ENCODE measurements at regions not wholly inside any gene's neighbourhood (a gene's known extent, or its start where the extent isn't known, plus 50 kb on each side); places are given as distances from the start of the nearest gene placed in this dataset.
A peak's percentile ranks its signal among the peaks of the same experiment; 100 is the strongest.

DNA sequence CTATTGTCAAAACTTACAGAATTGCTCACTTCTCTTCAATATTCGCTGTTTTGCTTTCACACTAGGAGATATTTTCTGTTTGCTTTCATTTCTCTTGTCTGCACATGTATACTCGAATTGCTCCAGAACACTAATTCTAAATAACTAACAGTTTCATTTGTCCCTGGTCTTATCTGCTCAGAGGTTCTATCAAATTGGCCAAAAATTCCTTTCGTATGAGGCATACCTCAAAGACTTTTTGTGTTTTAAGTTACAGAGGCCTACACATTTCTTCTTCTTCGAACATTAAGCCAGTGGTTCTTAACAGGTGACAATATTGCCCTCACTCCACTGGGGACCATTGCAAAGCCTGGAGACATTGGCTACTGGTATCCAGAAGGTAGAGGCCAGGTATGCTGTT is 1314.6 kb downstream of the EFNB2 start:
- no peak overlapping the region for H3K27ac ChIP-seq
- no peak for DNase-seq
- H3K9me3 ChIP-seq (ENCODE audit: severe bottlenecking): no peaks in the 10 kb centered on the region
- TF ChIP-seq, protein P1, sequence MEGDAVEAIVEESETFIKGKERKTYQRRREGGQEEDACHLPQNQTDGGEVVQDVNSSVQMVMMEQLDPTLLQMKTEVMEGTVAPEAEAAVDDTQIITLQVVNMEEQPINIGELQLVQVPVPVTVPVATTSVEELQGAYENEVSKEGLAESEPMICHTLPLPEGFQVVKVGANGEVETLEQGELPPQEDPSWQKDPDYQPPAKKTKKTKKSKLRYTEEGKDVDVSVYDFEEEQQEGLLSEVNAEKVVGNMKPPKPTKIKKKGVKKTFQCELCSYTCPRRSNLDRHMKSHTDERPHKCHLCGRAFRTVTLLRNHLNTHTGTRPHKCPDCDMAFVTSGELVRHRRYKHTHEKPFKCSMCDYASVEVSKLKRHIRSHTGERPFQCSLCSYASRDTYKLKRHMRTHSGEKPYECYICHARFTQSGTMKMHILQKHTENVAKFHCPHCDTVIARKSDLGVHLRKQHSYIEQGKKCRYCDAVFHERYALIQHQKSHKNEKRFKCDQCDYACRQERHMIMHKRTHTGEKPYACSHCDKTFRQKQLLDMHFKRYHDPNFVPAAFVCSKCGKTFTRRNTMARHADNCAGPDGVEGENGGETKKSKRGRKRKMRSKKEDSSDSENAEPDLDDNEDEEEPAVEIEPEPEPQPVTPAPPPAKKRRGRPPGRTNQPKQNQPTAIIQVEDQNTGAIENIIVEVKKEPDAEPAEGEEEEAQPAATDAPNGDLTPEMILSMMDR (IDR thresholded peaks at IDR 0.05; ENCODE audit: low read depth, low read length): no peak
- no peak overlapping the region for H3K4me3 ChIP-seq (ENCODE audit: low read depth, low read length)
- no peaks in the 10 kb centered on the region for H3K27me3 ChIP-seq (ENCODE audit: insufficient read depth, low read depth, severe bottlenecking)
- H3K36me3 ChIP-seq: no peaks in the 10 kb centered on the region

DNA sequence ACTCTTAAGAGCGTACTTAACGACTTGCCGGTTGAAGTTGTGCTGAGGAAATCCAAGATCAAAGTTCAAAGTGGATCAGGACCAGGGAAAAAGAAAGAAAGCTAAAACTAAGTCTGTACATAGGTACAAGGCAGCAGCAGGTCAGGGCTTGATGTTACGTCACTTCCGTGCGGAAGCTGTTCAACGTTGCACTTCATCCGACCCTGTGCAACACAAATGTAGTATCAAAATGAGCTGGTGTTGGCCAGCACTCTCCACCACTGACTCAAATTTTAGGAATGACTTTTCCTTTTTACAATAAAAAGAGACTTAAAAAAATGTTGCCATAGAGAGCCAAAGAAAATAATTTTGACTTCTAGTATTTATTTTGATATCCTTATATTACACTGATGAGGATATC is 1315.4 kb downstream of the EFNB2 start:
- no peaks in the 10 kb centered on the region for H3K27me3 ChIP-seq (ENCODE audit: insufficient read depth, low read depth, severe bottlenecking)
- H3K9me3 ChIP-seq (ENCODE audit: severe bottlenecking): no peaks in the 10 kb centered on the region
- no peak overlapping the region for H3K4me3 ChIP-seq (ENCODE audit: low read depth, low read length)
- no peak for DNase-seq
- TF ChIP-seq, protein P1 (IDR thresholded peaks at IDR 0.05; ENCODE audit: low read depth, low read length): no peak
- no peaks in the 10 kb centered on the region for H3K36me3 ChIP-seq
- no peak overlapping the region for H3K27ac ChIP-seq

DNA sequence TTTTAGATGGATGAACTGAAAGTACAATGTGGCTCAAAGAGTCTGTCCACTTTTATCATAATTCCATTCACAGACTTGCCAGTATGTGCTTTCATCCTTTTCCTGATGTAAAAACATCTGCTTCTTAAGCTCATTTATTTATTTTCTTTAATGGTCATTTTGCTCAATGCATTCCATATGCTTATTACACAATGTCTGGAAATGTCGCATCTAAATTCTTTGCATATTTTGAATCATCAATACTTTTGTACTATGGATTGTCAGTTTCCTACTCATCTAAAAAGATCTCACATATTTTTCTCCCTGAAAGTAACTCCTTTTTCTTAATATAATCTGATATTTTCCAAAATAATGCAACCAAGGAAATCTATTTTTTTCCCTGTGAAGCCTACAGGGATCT is 1315.8 kb downstream of the EFNB2 start:
- no peaks in the 10 kb centered on the region for H3K27me3 ChIP-seq (ENCODE audit: insufficient read depth, low read depth, severe bottlenecking)

DNA sequence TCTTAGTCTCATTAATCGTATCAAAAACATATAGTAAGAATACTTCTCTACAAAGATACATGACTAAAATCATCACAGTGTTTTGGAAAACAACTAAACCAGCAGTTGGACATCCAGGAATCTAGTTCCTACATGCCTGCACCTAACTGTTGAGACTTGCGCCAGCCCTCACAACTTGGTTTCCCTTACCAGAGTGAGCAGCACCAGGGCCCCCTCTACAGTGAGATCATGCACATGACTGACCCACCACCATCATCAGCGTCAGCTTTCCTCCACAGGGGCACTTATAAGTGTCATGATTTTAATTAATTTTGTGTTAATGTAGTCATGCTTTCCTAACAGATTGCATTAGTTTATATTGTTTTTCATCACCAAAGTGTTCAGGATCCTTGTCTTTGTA is 1322.0 kb downstream of the EFNB2 start:
- Histone ChIP-seq H3K27ac (no peak overlapping the region), H3K27me3 (ENCODE audit: insufficient read depth, low read depth, severe bottlenecking) (no peaks in the 10 kb centered on the region), H3K9me3 (ENCODE audit: severe bottlenecking) (no peaks in the 10 kb centered on the region), H3K36me3 (no peaks in the 10 kb centered on the region), H3K4me3 (ENCODE audit: low read depth, low read length) (no peak overlapping the region)
- DNase-seq: no peak
- TF ChIP-seq, protein P1 (IDR thresholded peaks at IDR 0.05; ENCODE audit: low read depth, low read length): peak; percentile 29; the same call in 1 of the 2 replicates

More for the DNA sequence above, 1315.8 kb downstream of the EFNB2 start:
- Histone ChIP-seq H3K27ac (no peak overlapping the region), H3K9me3 (ENCODE audit: severe bottlenecking) (no peaks in the 10 kb centered on the region), H3K36me3 (no peaks in the 10 kb centered on the region), H3K4me3 (ENCODE audit: low read depth, low read length) (no peak overlapping the region)
- DNase-seq: no peak
- TF ChIP-seq, protein P1 (IDR thresholded peaks at IDR 0.05; ENCODE audit: low read depth, low read length): no peak

DNA sequence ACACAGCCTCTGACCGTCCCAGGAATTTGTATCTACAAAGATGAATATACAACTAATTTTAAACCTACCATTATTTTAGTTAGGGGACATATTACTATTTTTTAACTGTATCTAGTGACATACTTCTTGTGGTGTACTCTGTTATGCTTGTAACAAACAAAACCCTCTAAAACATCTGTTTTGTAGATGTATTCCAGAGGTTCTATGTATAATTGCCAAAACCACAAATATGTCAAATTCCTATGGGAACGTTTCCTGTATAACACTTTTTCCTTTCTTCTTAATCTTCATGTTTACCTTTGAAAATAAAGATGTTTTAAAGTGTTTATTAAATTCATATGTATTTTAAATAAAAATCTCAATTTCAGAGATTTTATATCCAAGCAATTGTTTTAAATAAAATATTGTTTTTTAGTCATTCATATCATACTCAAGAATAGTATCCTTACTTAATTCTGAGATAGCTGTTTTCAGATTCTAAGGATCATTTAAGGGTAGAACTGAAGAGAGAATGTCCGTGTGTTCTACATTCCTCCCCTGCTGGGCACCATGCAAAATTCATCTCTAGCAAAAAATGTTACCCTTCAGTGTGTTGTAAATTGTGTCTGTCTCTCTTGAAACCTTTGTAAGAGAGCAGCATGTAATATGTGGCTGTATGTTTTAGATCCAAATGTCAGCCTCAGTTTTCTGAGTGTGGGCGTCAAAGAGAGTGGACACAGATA is 1327.7 kb downstream of the EFNB2 start:
- H3K9me3 ChIP-seq (ENCODE audit: severe bottlenecking): no peaks in the 10 kb centered on the region
- H3K27ac ChIP-seq: no peak overlapping the region
- no peak for DNase-seq
- H3K36me3 ChIP-seq: no peaks in the 10 kb centered on the region
- H3K4me3 ChIP-seq (ENCODE audit: low read depth, low read length): no peak overlapping the region
- TF ChIP-seq, protein P1 (IDR thresholded peaks at IDR 0.05; ENCODE audit: low read depth, low read length): 0 out of 2 replicates have a peak, but pooled peaks have one; percentile 4
- no peaks in the 10 kb centered on the region for H3K27me3 ChIP-seq (ENCODE audit: insufficient read depth, low read depth, severe bottlenecking)

DNA sequence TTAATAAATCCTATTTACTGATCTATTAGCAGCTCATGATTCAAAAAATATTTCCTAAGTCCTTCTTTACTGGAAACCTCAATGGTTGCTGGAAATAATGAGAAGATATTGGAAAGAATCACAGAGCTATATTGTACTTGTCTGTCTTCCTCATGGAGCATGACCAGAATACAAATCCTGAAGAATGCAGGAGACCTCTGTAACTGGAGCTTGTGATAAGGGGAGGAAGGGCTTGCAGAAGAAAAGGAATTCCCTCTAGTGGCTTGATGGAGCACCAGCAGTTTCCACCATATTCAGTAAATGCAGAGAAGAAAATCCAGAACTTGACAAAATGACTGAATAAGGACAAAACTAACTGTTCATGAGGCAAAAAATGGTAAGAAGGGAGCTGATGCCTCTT is 1333.1 kb downstream of the EFNB2 start:
- H3K4me3 ChIP-seq (ENCODE audit: low read depth, low read length): no peak overlapping the region
- TF ChIP-seq, protein P1 (IDR thresholded peaks at IDR 0.05; ENCODE audit: low read depth, low read length): peak; percentile 84
- H3K27ac ChIP-seq: no peak overlapping the region
- H3K27me3 ChIP-seq (ENCODE audit: insufficient read depth, low read depth, severe bottlenecking): no peaks in the 10 kb centered on the region
- H3K9me3 ChIP-seq (ENCODE audit: severe bottlenecking): no peaks in the 10 kb centered on the region
- H3K36me3 ChIP-seq: no peaks in the 10 kb centered on the region
- peak; percentile 32 for DNase-seq
